Naive thymus-derived CD8-positive, alpha-beta T cell (primary cell): ENCODE measurements at regions not wholly inside any gene's neighbourhood (a gene's known extent, or its start where the extent isn't known, plus 50 kb on each side); places are given as distances from the start of the nearest gene placed in this dataset.
"Not testable (repeated sequence)": the region's sequence is repeated elsewhere in the genome, so short reads cannot be mapped to it uniquely, and the experiment has no call there.

Experiments used
- ATAC-seq, 2 donors: fragments of 150-1000 bp; cut with Tn5 transposase in 1 of 2; sonication (Bioruptor Pico), chemical (Tn5 transposase) in 1 of 2; 1 replicate in 1 of 2; 2 replicates in 1 of 2; pipeline ENCODE4 v1.10.0; 2021; ENCODE audit warnings: mild to moderate bottlenecking in 2 of 2, moderate library complexity in 2 of 2
- POLR2A ChIA-PET: fragments of 350-600 bp; sonication (Branson Sonifier 250); formaldehyde crosslinking; loops from one replicate; lab custom pipeline; 2021; ENCODE audit warnings: antibody characterized with exemption; lab: Charles Lee
- DNase-seq, 10 donors: peaks; one replicate each; pipeline versions ENCODE4 v3.0.0 to v3.0.0-alpha.2; 2020 to 2022
- H3K27ac Mint-ChIP-seq, 10 donors: one replicate each; pipeline ENCODE4 v1.8.0; 2020 to 2022; ENCODE audit warnings: mild to moderate bottlenecking in 10 of 10, mixed read lengths in 10 of 10, moderate library complexity in 4 of 10, inconsistent platforms in 1 of 10
- H3K27me3 Mint-ChIP-seq, 5 donors: one replicate each; pipeline ENCODE4 v1.8.0; 2021 to 2022; ENCODE audit warnings: mixed read lengths in 5 of 5
- H3K36me3 Mint-ChIP-seq, 3 donors: one replicate each; pipeline ENCODE4 v1.8.0; 2020 to 2022; ENCODE audit warnings: mixed read lengths in 3 of 3, mild to moderate bottlenecking in 2 of 3, inconsistent platforms in 1 of 3
- H3K4me1 Mint-ChIP-seq, 4 donors: one replicate each; pipeline ENCODE4 v1.8.0; 2021 to 2022; ENCODE audit warnings: mixed read lengths in 4 of 4
- H3K4me3 Mint-ChIP-seq, 10 donors: one replicate each; pipeline ENCODE4 v1.8.0; 2020 to 2022; ENCODE audit warnings: mild to moderate bottlenecking in 10 of 10, mixed read lengths in 10 of 10, moderate library complexity in 6 of 10, inconsistent platforms in 1 of 10
- H3K9me3 Mint-ChIP-seq, 9 donors: one replicate each; pipeline ENCODE4 v1.8.0; 2020 to 2022; ENCODE audit warnings: mixed read lengths in 9 of 9, mild to moderate bottlenecking in 3 of 9, inconsistent platforms in 1 of 9, moderate library complexity in 1 of 9

DNA sequence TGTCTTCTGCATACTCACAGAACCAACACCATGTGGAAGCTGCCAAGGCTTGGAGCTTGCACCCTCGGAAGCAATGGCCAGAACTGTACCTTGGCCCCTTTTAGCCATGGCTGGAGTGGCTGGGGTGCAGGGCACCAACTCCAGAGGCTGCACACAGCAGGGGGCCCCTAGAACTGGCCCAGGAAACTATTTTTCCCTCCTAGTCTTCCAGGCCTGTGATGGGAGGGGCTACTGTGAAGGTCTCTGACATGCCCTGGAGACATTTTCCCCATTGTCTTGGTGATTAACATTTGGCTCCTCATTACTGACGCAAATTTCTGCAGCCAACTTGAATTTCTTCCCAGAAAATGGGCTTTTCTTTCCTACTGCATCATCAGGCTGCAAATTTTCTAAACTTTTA is 248.6 kb upstream of the RHOBTB1 start:
- Mint-ChIP-seq H3K9me3 (peaks cover 0 to 16% (median 2%) of the 10 kb centered on the region in 9 donors), H3K27me3 (peaks cover 0 to 12% (median 2%) of the 10 kb centered on the region in 5 donors)
- ATAC-seq, POLR2A ChIA-PET, H3K4me3 Mint-ChIP-seq, H3K36me3 Mint-ChIP-seq, H3K4me1 Mint-ChIP-seq, DNase-seq, H3K27ac Mint-ChIP-seq: not testable (repeated sequence)

GRCh38 chr10:61192042-61192441 is 248.1 kb upstream of the RHOBTB1 start:
- peaks cover 0 to 12% (median 2%) of the 10 kb centered on the region in 5 donors for H3K27me3 Mint-ChIP-seq

DNA sequence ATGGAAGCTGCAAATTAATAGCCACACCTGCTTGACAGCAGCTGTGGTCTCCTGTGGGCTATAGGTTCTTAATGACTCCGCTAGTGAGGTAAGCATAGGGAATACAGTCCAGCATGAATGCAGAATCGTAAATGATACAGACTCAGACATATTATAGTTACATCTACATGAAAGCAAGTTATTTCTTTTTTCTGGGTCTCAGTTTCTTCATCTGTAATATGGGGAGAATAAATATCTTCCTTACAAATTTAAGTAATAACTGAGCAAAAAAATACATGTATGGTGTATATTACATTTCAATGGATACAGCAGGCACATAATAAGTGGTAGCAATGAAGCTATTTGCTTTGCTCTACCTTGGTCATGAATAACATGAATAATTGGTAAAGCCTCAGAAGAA is 245.9 kb upstream of the RHOBTB1 start:
- DNase-seq (no peak), ATAC-seq (no peak)
- H3K4me1 Mint-ChIP-seq, result no peaks in the 10 kb centered on the region
- peaks cover 0 to 8% (median 2%) of the 10 kb centered on the region in 3 donors for H3K36me3 Mint-ChIP-seq
- no peak overlapping the region for H3K4me3 Mint-ChIP-seq
- H3K9me3 Mint-ChIP-seq, result peaks cover 0 to 16% (median 2%) of the 10 kb centered on the region in 9 donors
- peaks cover 0 to 6% (median 2%) of the 10 kb centered on the region in 5 donors for H3K27me3 Mint-ChIP-seq
- H3K27ac Mint-ChIP-seq, result no peak overlapping the region
- POLR2A ChIA-PET, result no interaction called here

More at GRCh38 chr10:61192042-61192441, 248.1 kb upstream of the RHOBTB1 start:
- Mint-ChIP-seq H3K4me1 (no peaks in the 10 kb centered on the region), H3K36me3 (peaks cover 0 to 8% (median 2%) of the 10 kb centered on the region in 3 donors), H3K27ac (no peak overlapping the region), H3K4me3 (no peak overlapping the region), H3K9me3 (peaks cover 0 to 16% (median 2%) of the 10 kb centered on the region in 9 donors)
- ATAC-seq (no peak), DNase-seq (no peak)
- POLR2A ChIA-PET, result no interaction called here

DNA sequence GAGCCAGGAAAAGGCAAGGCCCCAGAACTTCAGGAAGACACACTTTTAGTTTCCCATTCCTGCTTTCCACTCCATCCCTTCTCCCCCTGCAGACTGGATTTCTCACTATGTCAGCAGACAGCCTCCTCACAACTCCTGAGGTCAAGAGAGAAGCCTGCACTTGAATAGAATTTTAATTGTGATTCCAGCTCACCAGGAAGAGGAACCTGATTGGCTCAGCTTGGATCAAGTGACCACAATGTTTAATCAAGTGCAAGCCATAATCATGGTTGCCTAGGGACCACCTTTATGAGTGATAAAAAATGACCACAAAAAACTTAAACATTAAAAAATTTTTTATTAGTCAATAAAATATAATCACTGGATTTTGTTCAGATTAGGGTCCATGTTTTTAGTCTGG is 244.7 kb upstream of the RHOBTB1 start:
- ATAC-seq (no peak), DNase-seq (no peak)
- Mint-ChIP-seq H3K36me3 (peaks cover 0 to 8% (median 2%) of the 10 kb centered on the region in 3 donors), H3K27ac (no peak overlapping the region), H3K9me3 (peaks cover 0 to 9% (median 2%) of the 10 kb centered on the region in 9 donors), H3K27me3 (peaks cover 0 to 6% (median 0%) of the 10 kb centered on the region in 5 donors), H3K4me3 (no peak overlapping the region), H3K4me1 (no peaks in the 10 kb centered on the region)
- POLR2A ChIA-PET, result no interaction called here

GRCh38 chr10:61188101-61188500 is 244.1 kb upstream of the RHOBTB1 start:
- POLR2A ChIA-PET, result no interaction called here
- no peaks in the 10 kb centered on the region for H3K4me1 Mint-ChIP-seq
- H3K27me3 Mint-ChIP-seq, result peaks cover 0 to 6% (median 0%) of the 10 kb centered on the region in 5 donors
- DNase-seq (no peak), ATAC-seq (no peak)
- no peak overlapping the region for H3K4me3 Mint-ChIP-seq
- no peak overlapping the region for H3K27ac Mint-ChIP-seq
- H3K9me3 Mint-ChIP-seq, result peaks cover 0 to 4% (median 2%) of the 10 kb centered on the region in 9 donors
- H3K36me3 Mint-ChIP-seq, result peaks cover 0 to 4% (median 2%) of the 10 kb centered on the region in 3 donors

DNA sequence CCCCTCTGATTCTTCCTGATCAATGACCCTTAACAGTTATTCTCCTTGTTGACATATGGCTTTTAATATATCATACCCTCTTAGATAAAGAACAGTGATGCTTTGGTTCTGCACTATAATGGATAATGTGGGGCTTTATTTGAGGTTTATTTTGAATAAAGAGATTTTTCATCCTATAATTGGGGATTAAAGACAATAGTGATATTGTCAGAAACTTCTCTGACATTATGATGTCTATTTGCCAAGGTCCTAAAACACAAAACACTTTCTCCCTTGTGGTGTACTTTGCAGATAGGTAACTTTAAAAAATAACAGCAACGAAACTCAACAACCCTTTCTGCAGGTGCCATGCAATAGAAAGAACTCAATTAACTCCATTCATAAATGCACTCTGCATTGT is 243.6 kb upstream of the RHOBTB1 start:
- POLR2A ChIA-PET, result no interaction called here
- H3K27ac Mint-ChIP-seq, result no peak overlapping the region
- ATAC-seq, result no peak
- H3K4me1 Mint-ChIP-seq, result no peaks in the 10 kb centered on the region
- DNase-seq, result no peak
- H3K27me3 Mint-ChIP-seq, result peaks cover 0 to 6% (median 0%) of the 10 kb centered on the region in 5 donors
- H3K9me3 Mint-ChIP-seq, result peaks cover 0 to 4% (median 0%) of the 10 kb centered on the region in 9 donors
- no peak overlapping the region for H3K4me3 Mint-ChIP-seq
- no peaks in the 10 kb centered on the region for H3K36me3 Mint-ChIP-seq

DNA sequence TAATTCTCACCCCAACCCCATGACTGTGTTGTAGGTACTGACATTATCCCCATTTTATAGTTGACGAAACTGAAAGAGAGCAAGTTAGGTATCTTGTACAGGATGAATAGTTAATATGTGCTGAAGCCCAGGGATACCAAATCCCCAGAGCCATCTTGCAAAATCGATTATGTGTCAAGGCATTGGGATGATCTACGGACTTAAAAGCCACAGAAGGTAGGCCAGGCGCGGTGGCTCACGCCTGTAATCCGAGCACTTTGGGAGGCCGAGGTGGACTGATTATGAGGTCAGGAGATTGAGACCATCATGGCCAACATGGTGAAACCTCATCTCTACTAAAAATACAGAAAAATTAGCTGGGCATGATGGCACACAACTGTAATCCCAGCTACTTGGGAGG is 242.4 kb upstream of the RHOBTB1 start:
- Mint-ChIP-seq H3K36me3 (no peaks in the 10 kb centered on the region), H3K4me1 (no peaks in the 10 kb centered on the region), H3K27me3 (peaks cover 0 to 3% (median 0%) of the 10 kb centered on the region in 5 donors), H3K27ac (no peak overlapping the region), H3K4me3 (no peak overlapping the region), H3K9me3 (peaks cover 0 to under 1% (median 0%) of the 10 kb centered on the region in 9 donors)
- POLR2A ChIA-PET, result no interaction called here
- ATAC-seq (no peak), DNase-seq (no peak)

DNA sequence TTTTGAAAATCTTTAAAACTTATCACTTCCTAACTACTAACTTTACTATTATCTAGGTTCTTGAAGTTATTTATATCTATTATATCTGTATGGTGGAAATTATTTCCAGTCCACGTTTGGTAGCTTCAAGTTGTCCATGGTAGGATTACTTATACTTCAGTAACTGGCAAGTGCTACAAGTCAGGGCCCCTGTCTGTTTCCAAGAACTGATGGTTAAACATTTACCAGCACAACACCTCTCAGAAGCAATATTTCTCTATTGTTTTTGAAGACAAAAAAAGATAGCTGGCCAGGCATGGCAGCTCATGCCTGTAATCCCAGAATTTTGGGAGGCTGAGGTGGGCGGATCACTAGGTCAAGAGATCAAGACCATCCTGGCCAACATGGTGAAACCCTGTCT is 240.4 kb upstream of the RHOBTB1 start:
- H3K27ac Mint-ChIP-seq, result no peak overlapping the region
- POLR2A ChIA-PET, result no interaction called here
- no peaks in the 10 kb centered on the region for H3K9me3 Mint-ChIP-seq
- H3K4me1 Mint-ChIP-seq, result no peaks in the 10 kb centered on the region
- no peak overlapping the region for H3K4me3 Mint-ChIP-seq
- no peak for ATAC-seq
- H3K36me3 Mint-ChIP-seq, result no peaks in the 10 kb centered on the region
- no peak for DNase-seq
- H3K27me3 Mint-ChIP-seq, result peaks cover 0 to 3% (median 0%) of the 10 kb centered on the region in 5 donors

GRCh38 chr10:61183967-61184366 is 240.0 kb upstream of the RHOBTB1 start:
- POLR2A ChIA-PET, result no interaction called here
- Mint-ChIP-seq H3K4me3 (no peak overlapping the region), H3K36me3 (no peaks in the 10 kb centered on the region), H3K27me3 (peaks cover 0 to 3% (median 0%) of the 10 kb centered on the region in 5 donors), H3K9me3 (no peaks in the 10 kb centered on the region), H3K27ac (no peak overlapping the region), H3K4me1 (no peaks in the 10 kb centered on the region)
- DNase-seq (no peak), ATAC-seq (no peak)

GRCh38 chr10:61181832-61182231 is 237.8 kb upstream of the RHOBTB1 start:
- H3K36me3 Mint-ChIP-seq, result no peaks in the 10 kb centered on the region
- no peaks in the 10 kb centered on the region for H3K4me1 Mint-ChIP-seq
- H3K9me3 Mint-ChIP-seq, result no peaks in the 10 kb centered on the region
- H3K27me3 Mint-ChIP-seq, result peaks cover 0 to 3% (median 0%) of the 10 kb centered on the region in 5 donors
- no peak for ATAC-seq
- no peak for DNase-seq
- H3K27ac Mint-ChIP-seq, result no peak overlapping the region
- no peak overlapping the region for H3K4me3 Mint-ChIP-seq
- POLR2A ChIA-PET, result no interaction called here

- no peak overlapping the region for H3K27ac Mint-ChIP-seq
- H3K4me1 Mint-ChIP-seq, result no peaks in the 10 kb centered on the region
- ATAC-seq (no peak), DNase-seq (no peak)
- H3K4me3 Mint-ChIP-seq, result no peak overlapping the region
- peaks cover 0 to 3% (median 0%) of the 10 kb centered on the region in 5 donors for H3K27me3 Mint-ChIP-seq
- no peaks in the 10 kb centered on the region for H3K36me3 Mint-ChIP-seq
- H3K9me3 Mint-ChIP-seq, result no peaks in the 10 kb centered on the region
- POLR2A ChIA-PET, result no interaction called here
These were observed 235.8 kb upstream of the RHOBTB1 start for GRCh38 chr10:61179771-61180170.

DNA sequence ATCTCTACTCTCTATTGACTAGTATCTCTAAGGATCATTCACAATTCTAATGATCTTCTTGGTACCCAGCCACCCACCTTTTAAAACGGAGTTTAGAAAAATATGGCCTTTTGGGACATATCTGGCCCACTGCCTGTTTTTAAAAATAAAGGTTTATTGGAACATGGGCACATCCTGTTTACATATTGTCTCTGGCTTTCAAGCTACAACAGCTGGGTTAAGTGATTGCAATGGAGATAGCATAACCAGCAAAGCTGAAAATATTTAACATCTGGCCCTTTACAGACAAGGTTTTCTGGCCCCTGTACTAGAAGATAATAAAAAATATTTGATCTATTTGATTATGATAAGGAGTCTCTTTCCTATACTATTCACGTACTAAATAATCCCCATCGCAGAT is 232.4 kb upstream of the RHOBTB1 start:
- DNase-seq (no peak), ATAC-seq (no peak)
- no peaks in the 10 kb centered on the region for H3K36me3 Mint-ChIP-seq
- H3K9me3 Mint-ChIP-seq, result no peaks in the 10 kb centered on the region
- H3K27me3 Mint-ChIP-seq, result peaks cover 0 to 3% (median 0%) of the 10 kb centered on the region in 5 donors
- no peak overlapping the region for H3K4me3 Mint-ChIP-seq
- no peak overlapping the region for H3K27ac Mint-ChIP-seq
- POLR2A ChIA-PET, result no interaction called here
- H3K4me1 Mint-ChIP-seq, result no peaks in the 10 kb centered on the region

DNA sequence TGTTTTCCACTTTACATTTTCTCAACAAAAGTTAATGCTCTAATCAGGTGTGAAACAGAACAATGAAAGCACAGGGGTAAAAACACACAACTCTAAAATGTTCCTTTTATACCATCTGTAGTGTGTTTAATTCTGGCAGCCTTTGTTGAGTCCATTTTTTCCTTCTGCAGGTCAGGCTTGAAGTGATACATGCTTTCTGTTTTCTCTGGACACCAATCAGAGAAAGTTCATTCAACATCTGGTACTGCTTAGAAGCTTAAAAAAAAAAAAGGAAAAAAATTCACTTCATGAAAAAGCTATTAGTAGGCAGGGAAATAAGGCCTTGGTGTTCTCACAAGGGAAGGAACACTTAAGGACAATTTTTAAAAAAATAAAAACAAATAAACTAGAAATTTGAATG is 231.3 kb upstream of the RHOBTB1 start:
- no peak overlapping the region for H3K4me3 Mint-ChIP-seq
- POLR2A ChIA-PET, result no interaction called here
- H3K9me3 Mint-ChIP-seq, result no peaks in the 10 kb centered on the region
- no peaks in the 10 kb centered on the region for H3K36me3 Mint-ChIP-seq
- no peak overlapping the region for H3K27ac Mint-ChIP-seq
- peaks cover 0 to 2% (median 0%) of the 10 kb centered on the region in 5 donors for H3K27me3 Mint-ChIP-seq
- DNase-seq, result no peak
- ATAC-seq, result no peak
- H3K4me1 Mint-ChIP-seq, result no peaks in the 10 kb centered on the region

DNA sequence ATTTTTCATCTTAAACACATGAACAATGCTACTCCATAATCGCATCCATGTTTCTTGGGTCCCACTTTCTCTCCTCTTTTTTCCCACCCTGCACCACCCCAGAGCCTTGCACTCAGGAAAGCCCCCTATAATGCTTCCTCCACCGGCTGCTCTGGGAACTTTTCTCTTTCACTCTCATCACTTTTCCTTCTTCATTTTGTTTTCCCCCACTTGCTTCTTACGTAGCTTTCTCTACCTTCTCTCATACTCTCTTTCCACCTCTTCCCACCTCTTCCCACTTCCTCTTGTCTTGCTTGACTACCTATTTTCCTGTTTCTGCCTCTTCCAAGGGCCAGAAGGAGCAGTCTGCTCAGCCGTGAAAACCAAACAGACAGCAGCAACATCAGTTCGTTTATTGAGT is 229.5 kb upstream of the RHOBTB1 start:
- ATAC-seq (no peak), DNase-seq (no peak)
- Mint-ChIP-seq H3K27me3 (peaks cover 0 to 2% (median 0%) of the 10 kb centered on the region in 5 donors), H3K4me3 (no peak overlapping the region), H3K27ac (no peak overlapping the region), H3K4me1 (no peaks in the 10 kb centered on the region), H3K9me3 (peaks cover 0 to 7% (median 2%) of the 10 kb centered on the region in 9 donors), H3K36me3 (no peaks in the 10 kb centered on the region)
- POLR2A ChIA-PET, result no interaction called here
